ENCODE measurements at regions not wholly inside any gene's neighbourhood (a gene's known extent, or its start where the extent isn't known, plus 50 kb on each side); places are given as distances from the start of the nearest gene placed in this dataset.

GRCh38 chr5:79850941-79851340 lies 140.1 kb downstream of the MTX3 start:
- no peak overlapping the region for H3K4me3 Mint-ChIP-seq
- peaks cover 13% of the 10 kb centered on the region for H3K4me1 Mint-ChIP-seq
- no peak for TF ChIP-seq CTCF (IDR thresholded peaks at IDR 0.05; ENCODE audit: unreplicated experiment)
- peaks cover 32% of the 10 kb centered on the region for H3K27me3 Mint-ChIP-seq (ENCODE audit: low read depth)
- H3K36me3 Mint-ChIP-seq, result no peaks in the 10 kb centered on the region
- peak in 1 of 2 experiments; percentile 34 for DNase-seq (ENCODE audit: low spot score in 2 of 2, unreplicated experiment in 2 of 2)
- H3K9me3 Mint-ChIP-seq, result no peaks in the 10 kb centered on the region
- H3K27ac Mint-ChIP-seq, result no peak overlapping the region

- DNase-seq (ENCODE audit: low spot score in 2 of 2, unreplicated experiment in 2 of 2), result peak in 1 of 2 experiments; percentile 25
- H3K36me3 Mint-ChIP-seq, result no peaks in the 10 kb centered on the region
- H3K9me3 Mint-ChIP-seq, result no peaks in the 10 kb centered on the region
- peaks cover 32% of the 10 kb centered on the region for H3K27me3 Mint-ChIP-seq (ENCODE audit: low read depth)
- H3K27ac Mint-ChIP-seq, result no peak overlapping the region
- no peak for TF ChIP-seq CTCF (IDR thresholded peaks at IDR 0.05; ENCODE audit: unreplicated experiment)
- H3K4me1 Mint-ChIP-seq, result peaks cover 13% of the 10 kb centered on the region
- no peak overlapping the region for H3K4me3 Mint-ChIP-seq
Measured at GRCh38 chr5:79850316-79850822, 140.7 kb downstream of the MTX3 start.

- peaks cover 13% of the 10 kb centered on the region for H3K4me1 Mint-ChIP-seq
- H3K27me3 Mint-ChIP-seq (ENCODE audit: low read depth), result peaks cover 34% of the 10 kb centered on the region
Measured at GRCh38 chr5:79849486-79850315, 141.4 kb downstream of the MTX3 start.

More at GRCh38 chr5:79849486-79850315, 141.4 kb downstream of the MTX3 start:
- H3K4me3 Mint-ChIP-seq, result no peak overlapping the region
- H3K27ac Mint-ChIP-seq, result no peak overlapping the region
- no peaks in the 10 kb centered on the region for H3K36me3 Mint-ChIP-seq
- peak in 1 of 2 experiments; percentile 29 for DNase-seq (ENCODE audit: low spot score in 2 of 2, unreplicated experiment in 2 of 2)
- no peak for TF ChIP-seq CTCF (IDR thresholded peaks at IDR 0.05; ENCODE audit: unreplicated experiment)
- no peaks in the 10 kb centered on the region for H3K9me3 Mint-ChIP-seq

Measured in mesothelial cell of epicardium (in vitro differentiated cells).